SK-N-SH (cell line): ENCODE measurements at regions not wholly inside any gene's neighbourhood (a gene's known extent, or its start where the extent isn't known, plus 50 kb on each side); places are given as distances from the start of the nearest gene placed in this dataset.
"Not testable (repeated sequence)": the region's sequence is repeated elsewhere in the genome, so short reads cannot be mapped to it uniquely, and the experiment has no call there.

ENCODE experiments used
- CTCF ChIA-PET: fragments of 300-600, 350-600 bp; formaldehyde crosslinking; extraction: SDS; loops from one replicate; lab custom pipeline; 2021; lab: Yijun Ruan, JAX
- POLR2A ChIA-PET: fragments of 350-600 bp; sonication (Branson Sonifier 250); formaldehyde crosslinking; extraction: SDS; loops from one replicate; lab custom pipeline; 2020; ENCODE audit warnings: antibody characterized with exemption, inconsistent platforms; lab: Yijun Ruan, JAX
- DNase-seq: peaks from one replicate; pipeline ENCODE4 v3.0.0; 2012
- H2AFZ ChIP-seq: fragments of 200-600 bp; sonication (generic); 2 replicates; pipeline ENCODE4 v1.8.1; 2016; ENCODE audit warnings: antibody characterized with exemption, mild to moderate bottlenecking, low read depth
- H3F3A ChIP-seq: fragments of 200-600 bp; sonication (generic); replicated peaks from 2 replicates; pipeline ENCODE3; 2016; ENCODE audit warnings: antibody characterized with exemption, mild to moderate bottlenecking; ENCODE audit not compliant: insufficient read depth
- H3K27ac ChIP-seq, 2 experiments: fragments of 200-500 bp in 1 of 2; fragments of 200-600 bp in 1 of 2; sonication (Bioruptor generic) in 1 of 2; sonication (generic), shearing (Covaris generic) in 1 of 2; 2 replicates each; pipeline versions ENCODE4 v1.5.1 to v1.6.1; 2014 to 2016; ENCODE audit warnings: low read depth in 2 of 2, inconsistent platforms in 1 of 2, low read length in 1 of 2, mild to moderate bottlenecking in 1 of 2, mixed read lengths in 1 of 2
- H3K27me3 ChIP-seq: fragments of 200-600 bp; sonication (generic), shearing (Covaris generic); 2 replicates; pipeline ENCODE4 v1.6.1; 2016; ENCODE audit warnings: mixed run types; ENCODE audit not compliant: insufficient read depth
- H3K36me3 ChIP-seq, 2 experiments: fragments of 200-500 bp in 1 of 2; fragments of 200-600 bp in 1 of 2; sonication (Bioruptor generic) in 1 of 2; sonication (generic) in 1 of 2; replicated peaks in 1 of 2; 2 replicates each; pipeline versions ENCODE3 to v1.5.1; 2014 to 2016; ENCODE audit warnings: low read length in 1 of 2, mild to moderate bottlenecking in 1 of 2; ENCODE audit not compliant: insufficient read depth in 2 of 2, control insufficient read depth in 1 of 2
- H3K4me1 ChIP-seq, 2 experiments: fragments of 200-500 bp in 1 of 2; fragments of 200-600 bp in 1 of 2; sonication (Bioruptor generic) in 1 of 2; sonication (generic), shearing (Covaris generic) in 1 of 2; 2 replicates each; pipeline versions ENCODE4 v1.5.1 to v1.6.1; 2014 to 2016; ENCODE audit warnings: low read depth in 1 of 2, low read length in 1 of 2, mixed run types in 1 of 2; ENCODE audit not compliant: insufficient read depth in 2 of 2, control insufficient read depth in 1 of 2
- H3K4me2 ChIP-seq: fragments of 200-600 bp; sonication (generic), shearing (Covaris generic); 2 replicates; pipeline ENCODE4 v1.6.1; 2017; ENCODE audit warnings: mixed run types
- H3K4me3 ChIP-seq, 2 experiments: fragments of 200-500 bp in 1 of 2; fragments of 200-600 bp in 1 of 2; sonication (Bioruptor generic) in 1 of 2; sonication (generic), shearing (Covaris generic) in 1 of 2; 2 replicates each; pipeline versions ENCODE4 v1.5.1 to v1.8.1; 2014 to 2016; ENCODE audit warnings: low read depth in 2 of 2, inconsistent platforms in 1 of 2, low read length in 1 of 2, mild to moderate bottlenecking in 1 of 2, mixed read lengths in 1 of 2, moderate library complexity in 1 of 2
- H3K79me2 ChIP-seq: fragments of 200-600 bp; sonication (generic); 2 replicates; pipeline ENCODE4 v1.8.1; 2017; ENCODE audit warnings: mild to moderate bottlenecking; ENCODE audit not compliant: insufficient read depth
- H3K9ac ChIP-seq: fragments of 200-600 bp; sonication (generic); 2 replicates; pipeline ENCODE4 v1.6.1; 2017; ENCODE audit warnings: mixed run types
- H3K9me2 ChIP-seq: fragments of 200-600 bp; sonication (generic); 2 replicates; pipeline ENCODE4 v1.6.1; 2017; ENCODE audit warnings: mixed run types
- H3K9me3 ChIP-seq: fragments of 200-600 bp; sonication (generic); 2 replicates; pipeline ENCODE4 v1.6.1; 2017; ENCODE audit warnings: mixed run types, mild to moderate bottlenecking, moderate library complexity
- H4K20me1 ChIP-seq: fragments of 200-600 bp; sonication (generic); 2 replicates; pipeline ENCODE4 v1.6.1; 2017; ENCODE audit warnings: mild to moderate bottlenecking, mixed run types; ENCODE audit not compliant: insufficient read depth
- CTCF ChIP-seq: fragments of 200-600 bp; sonication (generic); IDR thresholded peaks from 2 replicates; pipeline ENCODE4 v1.6.1; 2017; ENCODE audit warnings: antibody characterized with exemption, mild to moderate bottlenecking, moderate library complexity
- GABPA ChIP-seq: IDR thresholded peaks from 2 replicates; pipeline ENCODE4 v1.4.0; 2012; ENCODE audit warnings: low read depth, mild to moderate bottlenecking
- MAX ChIP-seq: IDR thresholded peaks from 2 replicates; pipeline ENCODE4 v1.4.0; 2012; ENCODE audit warnings: low read depth
- RAD21 ChIP-seq: IDR thresholded peaks from 2 replicates; pipeline ENCODE4 v1.6.1; 2012; ENCODE audit warnings: mild to moderate bottlenecking, low read length
- REST ChIP-seq: IDR thresholded peaks from 2 replicates; pipeline ENCODE4 v1.6.1; 2012; ENCODE audit warnings: mild to moderate bottlenecking, low read depth, low read length, moderate library complexity
- RFX5 ChIP-seq: IDR thresholded peaks from 2 replicates; pipeline ENCODE4 v1.6.1; 2012; ENCODE audit warnings: mild to moderate bottlenecking, improper control_type of control experiment, low read length
- RXRA ChIP-seq: IDR thresholded peaks from 2 replicates; pipeline ENCODE4 v1.4.0; 2012; ENCODE audit warnings: low read depth, mild to moderate bottlenecking, borderline replicate concordance
- SMC3 ChIP-seq: IDR thresholded peaks from 2 replicates; pipeline ENCODE4 v1.6.1; 2012; ENCODE audit warnings: low read depth, low read length, improper control_type of control experiment
- TCF12 ChIP-seq: IDR thresholded peaks from 2 replicates; pipeline ENCODE4 v1.4.0; 2012
- WGBS: methylation state at CpG from one replicate; pipeline ENCODE4 v1.1.6; 2017; ENCODE audit warnings: low lambda C conversion rate; 5-methylcytosine and 5-hydroxymethylcytosine counted together

- no peak for TF ChIP-seq REST
- TF ChIP-seq GABPA, result no peak
- TF ChIP-seq RXRA, result no peak
- no peak for TF ChIP-seq MAX
Measured at GRCh38 chr13:84588023-84588422, 705.7 kb upstream of the SLITRK1 start (continued).

- H3F3A ChIP-seq, H4K20me1 ChIP-seq, H3K9me3 ChIP-seq, H3K4me3 ChIP-seq, H3K4me1 ChIP-seq, H3K4me2 ChIP-seq, H3K9me2 ChIP-seq, DNase-seq, H3K27ac ChIP-seq, H3K79me2 ChIP-seq, CTCF ChIA-PET, H3K36me3 ChIP-seq, POLR2A ChIA-PET, H3K27me3 ChIP-seq, H3K9ac ChIP-seq: not testable (repeated sequence)
- 44% methylated on average over 12 of the region's 12 CpGs for WGBS
- peak overlapping the region; percentile 70; the same call in 1 of the 2 replicates for H2AFZ ChIP-seq
Measured at GRCh38 chr13:84579901-84580300, 697.6 kb upstream of the SLITRK1 start.

GRCh38 chr13:84574851-84575250 lies 692.6 kb upstream of the SLITRK1 start:
- no peaks in the 10 kb centered on the region for H3K9me3 ChIP-seq
- ChIA-PET CTCF (no interaction called here), POLR2A (no interaction called here)
- no peaks in the 10 kb centered on the region for H3F3A ChIP-seq
- H3K9me2 ChIP-seq, result no peaks in the 10 kb centered on the region
- no peaks in the 10 kb centered on the region for H4K20me1 ChIP-seq
- TF ChIP-seq RFX5 (no peak), CTCF (peak; percentile 68), RAD21 (peak; percentile 41), SMC3 (peak; percentile 41), TCF12 (no peak)
- H3K9ac ChIP-seq, result no peak overlapping the region
- H3K36me3 ChIP-seq, result no peaks in the 10 kb centered on the region
- H3K27ac ChIP-seq, result no peak overlapping the region
- no peaks in the 10 kb centered on the region for H3K79me2 ChIP-seq
- H3K4me2 ChIP-seq, result no peak overlapping the region
- H2AFZ ChIP-seq, result peak overlapping the region; percentile 64; the same call in 1 of the 2 replicates
- H3K4me1 ChIP-seq, result no peaks in the 10 kb centered on the region; a peak in 1 of 4 replicates
- DNase-seq, result peak; percentile 2
- H3K27me3 ChIP-seq, result no peaks in the 10 kb centered on the region
- H3K4me3 ChIP-seq, result no peak overlapping the region
